Retinal pigment epithelial cell (primary cell): ENCODE measurements at regions not wholly inside any gene's neighbourhood (a gene's known extent, or its start where the extent isn't known, plus 50 kb on each side); places are given as distances from the start of the nearest gene placed in this dataset.

ENCODE experiments used
- DNase-seq: peaks from one replicate; pipeline ENCODE4 v3.0.0-alpha.2; 2010; ENCODE audit warnings: low read depth
- H3K4me3 ChIP-seq: 2 replicates; pipeline ENCODE4 v1.5.1; 2011; ENCODE audit warnings: mild to moderate bottlenecking, low read length, control low read depth, moderate library complexity
- TF ChIP-seq, protein P1 (sequence below): conservative IDR thresholded peaks from 2 replicates; pipeline ENCODE4 v1.5.1; 2011; ENCODE audit warnings: low read depth, low read length, control low read depth, inconsistent platforms

DNA sequence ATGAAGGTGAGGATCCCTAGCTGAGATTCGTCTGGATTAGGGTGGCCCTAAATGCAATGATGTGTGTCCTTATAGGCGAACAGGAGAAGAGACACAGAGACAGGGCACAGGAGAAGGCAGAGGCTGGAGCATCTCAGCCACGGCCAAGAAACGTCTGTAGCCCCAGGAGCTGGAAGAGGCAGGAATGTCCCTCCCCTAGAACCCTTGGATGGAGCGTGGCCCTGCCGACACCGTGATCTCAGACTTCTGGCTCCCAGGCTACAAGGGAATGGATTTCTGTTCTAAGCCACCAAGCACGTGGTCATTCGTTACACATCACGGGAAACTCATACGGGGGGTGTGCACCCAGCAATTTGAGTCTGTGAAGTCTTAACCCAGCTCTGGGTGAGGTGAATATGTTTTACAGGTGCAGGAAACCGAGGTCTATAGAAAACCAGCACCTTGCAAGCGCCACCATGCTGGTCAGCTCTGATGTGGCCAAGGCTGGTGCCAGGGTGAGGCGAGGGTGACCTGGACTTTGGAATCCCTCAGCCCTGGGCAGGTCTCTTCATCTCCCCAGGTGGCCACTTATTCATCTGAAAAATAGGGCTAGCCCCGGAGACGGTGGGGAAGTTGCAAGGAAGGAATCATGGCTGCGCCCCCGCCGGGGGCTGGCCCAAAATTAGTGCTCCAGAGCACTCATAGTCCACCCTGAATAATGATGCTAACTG lies 89.5 kb upstream of the FGF3 start:
- H3K4me3 ChIP-seq: no peak overlapping the region
- TF ChIP-seq, protein P1, sequence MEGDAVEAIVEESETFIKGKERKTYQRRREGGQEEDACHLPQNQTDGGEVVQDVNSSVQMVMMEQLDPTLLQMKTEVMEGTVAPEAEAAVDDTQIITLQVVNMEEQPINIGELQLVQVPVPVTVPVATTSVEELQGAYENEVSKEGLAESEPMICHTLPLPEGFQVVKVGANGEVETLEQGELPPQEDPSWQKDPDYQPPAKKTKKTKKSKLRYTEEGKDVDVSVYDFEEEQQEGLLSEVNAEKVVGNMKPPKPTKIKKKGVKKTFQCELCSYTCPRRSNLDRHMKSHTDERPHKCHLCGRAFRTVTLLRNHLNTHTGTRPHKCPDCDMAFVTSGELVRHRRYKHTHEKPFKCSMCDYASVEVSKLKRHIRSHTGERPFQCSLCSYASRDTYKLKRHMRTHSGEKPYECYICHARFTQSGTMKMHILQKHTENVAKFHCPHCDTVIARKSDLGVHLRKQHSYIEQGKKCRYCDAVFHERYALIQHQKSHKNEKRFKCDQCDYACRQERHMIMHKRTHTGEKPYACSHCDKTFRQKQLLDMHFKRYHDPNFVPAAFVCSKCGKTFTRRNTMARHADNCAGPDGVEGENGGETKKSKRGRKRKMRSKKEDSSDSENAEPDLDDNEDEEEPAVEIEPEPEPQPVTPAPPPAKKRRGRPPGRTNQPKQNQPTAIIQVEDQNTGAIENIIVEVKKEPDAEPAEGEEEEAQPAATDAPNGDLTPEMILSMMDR: no peak
- no peak for DNase-seq

DNA sequence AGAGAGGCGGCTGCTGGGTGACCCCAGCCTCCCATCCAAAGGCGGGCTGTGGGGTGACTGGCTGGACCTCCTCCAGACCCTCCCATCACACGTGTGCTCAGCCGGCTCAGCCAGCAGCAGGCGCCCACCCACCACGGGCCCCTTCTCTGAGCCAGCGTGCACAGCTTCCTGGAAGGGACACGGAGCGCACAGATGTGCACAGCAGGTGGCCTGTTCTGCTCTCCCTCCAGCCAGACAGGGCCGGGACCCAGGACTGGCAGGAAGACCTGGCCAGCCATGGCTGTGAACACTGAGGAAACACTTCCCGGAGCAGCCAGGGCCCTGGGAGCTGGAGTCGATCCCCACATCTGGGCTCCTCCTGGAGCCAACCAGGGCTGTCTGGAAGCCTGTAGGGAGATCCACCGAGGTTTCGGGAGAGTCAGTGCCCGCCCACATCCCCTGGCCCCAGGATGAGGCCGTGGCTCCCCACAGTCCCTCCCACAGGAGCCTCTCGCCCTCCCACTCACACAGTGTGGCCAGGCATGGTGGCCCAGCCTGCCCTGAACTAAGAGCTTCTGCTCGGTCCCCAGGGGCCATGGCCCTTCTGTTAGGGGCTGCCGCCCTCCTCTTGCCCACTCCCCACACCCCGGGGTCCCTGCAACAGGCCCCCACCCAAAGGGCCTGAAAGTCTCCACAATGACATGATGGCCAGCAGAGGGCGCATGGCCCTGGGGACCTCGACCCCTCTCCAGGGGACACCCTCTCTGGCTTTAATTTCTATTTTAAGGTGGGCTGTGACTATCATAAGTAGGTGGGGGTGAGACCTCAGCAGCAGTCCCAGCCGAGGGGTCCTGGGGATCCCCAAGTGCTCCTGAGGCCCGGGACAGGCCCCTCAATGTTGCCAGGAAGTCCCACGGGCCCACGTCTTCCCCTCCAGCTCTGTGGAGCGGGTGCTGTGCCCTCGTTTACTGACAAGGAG lies 90.6 kb upstream of the FGF3 start:
- no peak overlapping the region for H3K4me3 ChIP-seq
- no peak for DNase-seq
- TF ChIP-seq, protein P1: peak; percentile 67

DNA sequence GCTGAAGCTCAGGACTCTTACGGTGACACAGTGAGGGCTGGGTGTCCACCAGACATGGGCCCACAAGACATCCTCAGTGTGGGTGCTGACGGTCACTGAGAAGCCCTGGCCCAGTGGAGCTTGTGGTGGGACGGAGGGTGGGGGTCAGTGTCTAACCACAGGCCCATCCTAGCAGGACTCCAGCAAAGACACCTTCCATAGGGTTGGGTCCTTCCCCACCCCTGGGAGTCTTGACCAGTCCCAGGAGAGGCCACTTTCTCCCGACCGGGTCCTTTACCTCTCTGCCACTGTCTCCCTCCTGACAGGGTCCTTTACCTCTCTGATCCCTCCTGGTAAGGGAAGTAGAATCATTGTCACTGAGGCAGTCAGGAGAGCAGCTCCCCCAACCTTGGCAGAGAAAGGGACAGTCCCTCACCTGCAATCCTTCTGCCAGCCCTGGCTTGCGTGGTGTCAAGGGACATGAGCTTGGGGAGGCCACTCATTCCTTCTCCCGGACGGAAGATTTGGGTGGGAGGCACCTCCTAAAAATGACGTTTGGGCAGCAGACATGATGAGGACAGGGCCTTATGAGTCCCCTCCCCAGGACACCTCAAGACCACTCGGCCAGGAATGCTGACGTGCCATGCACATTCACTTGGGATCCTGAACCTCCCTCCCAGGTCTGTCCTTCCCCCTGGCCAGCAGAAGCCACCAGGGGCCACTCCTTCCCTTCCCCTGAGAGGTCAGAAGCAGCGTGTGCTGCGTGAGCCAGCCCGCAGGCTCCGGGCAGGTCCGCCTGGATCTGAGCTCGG lies 91.5 kb upstream of the FGF3 start:
- no peak overlapping the region for H3K4me3 ChIP-seq
- DNase-seq: no peak
- TF ChIP-seq, protein P1: no peak

DNA sequence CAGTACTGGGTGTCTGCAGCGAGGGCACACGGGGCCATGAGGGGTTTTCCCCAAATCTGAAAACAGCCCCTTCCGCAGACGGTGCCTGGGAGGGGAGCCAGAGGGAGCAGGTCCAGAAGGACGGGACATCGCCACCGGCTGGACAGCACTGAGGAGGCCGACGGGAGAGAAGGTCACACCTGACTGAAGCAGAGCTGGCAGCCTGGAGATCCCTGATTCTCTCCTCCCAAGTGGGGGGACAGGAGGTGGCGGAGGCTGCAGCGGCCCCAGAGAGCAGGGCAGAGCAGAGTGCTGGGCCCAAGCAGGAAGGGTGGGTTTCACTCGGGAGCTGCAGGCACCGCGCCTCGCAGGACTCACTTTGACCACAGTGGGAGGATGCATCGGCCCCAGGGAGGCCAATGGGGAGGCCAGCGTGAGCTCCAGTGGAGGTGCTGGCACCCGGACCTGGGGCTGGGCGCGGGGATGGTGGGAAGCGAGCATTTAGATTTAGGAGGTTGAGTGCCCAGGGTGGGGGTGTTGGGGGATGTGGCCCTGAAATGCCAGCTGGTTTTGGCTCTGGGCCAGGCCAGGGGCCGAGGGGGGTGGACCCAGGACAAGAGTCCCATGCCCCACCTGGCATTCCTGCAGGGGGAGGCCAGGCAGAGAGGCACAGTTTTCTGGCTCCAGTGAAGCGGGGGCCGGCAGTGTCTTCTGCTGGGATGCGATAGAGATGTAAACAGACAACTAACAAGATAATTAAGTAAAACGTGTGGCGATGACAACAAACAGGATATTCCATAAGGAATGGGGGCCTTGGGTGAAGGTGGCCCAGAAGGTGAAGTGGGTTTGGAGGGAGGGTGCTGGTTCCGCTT lies 92.3 kb upstream of the FGF3 start:
- no peak for DNase-seq

DNA sequence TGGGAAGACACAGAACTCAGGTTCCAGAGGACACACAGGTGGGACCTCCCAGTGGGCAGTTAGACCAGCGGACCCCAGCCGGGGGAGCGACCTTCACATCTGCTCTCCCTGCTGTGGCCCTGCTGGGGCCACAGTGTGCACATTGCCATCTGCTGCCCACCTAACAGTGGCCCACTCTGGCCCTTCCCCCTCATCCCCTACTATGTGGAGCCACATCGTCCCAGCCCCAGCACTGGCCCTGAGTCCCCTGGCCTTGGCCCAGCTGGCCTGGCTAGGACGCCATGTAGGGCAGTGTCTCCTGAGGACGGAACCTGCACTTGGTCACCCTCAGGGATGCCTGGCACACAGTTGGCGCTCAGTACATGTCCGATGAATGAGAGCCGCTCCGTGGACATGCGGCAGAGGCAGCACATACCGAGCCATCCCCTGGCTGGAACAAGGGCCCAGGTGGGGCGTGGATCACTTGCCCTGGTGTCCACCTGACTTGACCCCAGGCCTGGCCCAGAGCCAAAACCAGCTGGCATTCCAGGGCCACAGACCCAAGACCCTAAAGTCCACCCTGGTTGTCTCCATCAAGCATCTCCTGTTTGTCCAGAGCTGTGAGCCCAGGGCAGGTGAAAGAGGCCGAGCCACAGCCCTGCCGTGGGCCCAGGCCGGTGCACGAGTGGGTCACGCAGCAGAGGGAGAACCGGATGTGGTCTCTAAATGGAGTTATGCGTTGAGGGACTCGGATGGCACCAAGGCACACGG lies 93.1 kb upstream of the FGF3 start:
- no peak overlapping the region for H3K4me3 ChIP-seq
- no peak for DNase-seq
- TF ChIP-seq, protein P1: no peak

More for the DNA sequence above, 92.3 kb upstream of the FGF3 start:
- TF ChIP-seq, protein P1: no peak
- no peak overlapping the region for H3K4me3 ChIP-seq
